ENCODE measurements at regions not wholly inside any gene's neighbourhood (a gene's known extent, or its start where the extent isn't known, plus 50 kb on each side); places are given as distances from the start of the nearest gene placed in this dataset.

- no peak for TF ChIP-seq CTCF (IDR thresholded peaks at IDR 0.05; ENCODE audit: low read depth, low read length, poor library complexity, severe bottlenecking)
- no peak for TF ChIP-seq EZH2phosphoT487 (IDR thresholded peaks at IDR 0.05; ENCODE audit: borderline replicate concordance, low read length)
Observed at GRCh38 chr13:62123409-62123808, 707.8 kb upstream of the PCDH20 start.
